ENCODE measurements at regions not wholly inside any gene's neighbourhood (a gene's known extent, or its start where the extent isn't known, plus 50 kb on each side); places are given as distances from the start of the nearest gene placed in this dataset.

- TF ChIP-seq CTCF (IDR thresholded peaks at IDR 0.05), result no peak
- Histone ChIP-seq H3K4me3 (no peak overlapping the region), H3K27ac (no peak overlapping the region), H3K9me3 (no peaks in the 10 kb centered on the region), H3K27me3 (no peaks in the 10 kb centered on the region), H3K4me1 (no peaks in the 10 kb centered on the region), H3K36me3 (no peaks in the 10 kb centered on the region)
- DNase-seq (no peak), ATAC-seq (no peak)
- intact Hi-C loops (cut with DNase I), result no loop called here
Observed at GRCh38 chr6:54481091-54481490, 172.8 kb downstream of the TINAG start.

GRCh38 chr6:54491431-54491830 lies 183.2 kb downstream of the TINAG start:
- Histone ChIP-seq H3K4me1 (no peaks in the 10 kb centered on the region), H3K27ac (no peak overlapping the region), H3K9me3 (no peaks in the 10 kb centered on the region), H3K4me3 (no peak overlapping the region), H3K36me3 (no peaks in the 10 kb centered on the region), H3K27me3 (no peaks in the 10 kb centered on the region)
- DNase-seq (no peak), ATAC-seq (no peak)
- intact Hi-C loops (cut with DNase I), result no loop called here
- TF ChIP-seq CTCF (IDR thresholded peaks at IDR 0.05), result no peak

- intact Hi-C loops (cut with DNase I), result no loop called here
- Histone ChIP-seq H3K9me3 (no peaks in the 10 kb centered on the region), H3K27me3 (no peaks in the 10 kb centered on the region), H3K4me1 (no peaks in the 10 kb centered on the region), H3K36me3 (no peaks in the 10 kb centered on the region), H3K27ac (no peak overlapping the region), H3K4me3 (no peak overlapping the region)
- ATAC-seq (no peak), DNase-seq (no peak)
- TF ChIP-seq CTCF (IDR thresholded peaks at IDR 0.05), result no peak
Observed at GRCh38 chr6:54493138-54493537, 184.9 kb downstream of the TINAG start.

GRCh38 chr6:54503144-54503543 lies 194.9 kb downstream of the TINAG start:
- Histone ChIP-seq H3K9me3 (no peaks in the 10 kb centered on the region), H3K27ac (no peak overlapping the region), H3K36me3 (no peaks in the 10 kb centered on the region), H3K4me3 (no peak overlapping the region), H3K27me3 (no peaks in the 10 kb centered on the region), H3K4me1 (no peaks in the 10 kb centered on the region)
- no peak for ATAC-seq
- TF ChIP-seq CTCF (IDR thresholded peaks at IDR 0.05), result no peak
- intact Hi-C loops (cut with DNase I), result no loop called here
- no peak for DNase-seq

GRCh38 chr6:54515013-54515412 lies 206.8 kb downstream of the TINAG start:
- no peak for DNase-seq
- Histone ChIP-seq H3K27ac (no peak overlapping the region), H3K36me3 (no peaks in the 10 kb centered on the region), H3K4me3 (no peak overlapping the region), H3K4me1 (no peaks in the 10 kb centered on the region), H3K27me3 (no peaks in the 10 kb centered on the region), H3K9me3 (no peaks in the 10 kb centered on the region)
- TF ChIP-seq CTCF (IDR thresholded peaks at IDR 0.05), result no peak
- intact Hi-C loops (cut with DNase I), result no loop called here
- ATAC-seq, result no peak

- H3K4me1 ChIP-seq, result no peaks in the 10 kb centered on the region
- no peaks in the 10 kb centered on the region for H3K9me3 ChIP-seq
- no peak overlapping the region for H3K27ac ChIP-seq
- intact Hi-C loops (cut with DNase I), result no loop called here
- ATAC-seq (no peak), DNase-seq (no peak)
- no peaks in the 10 kb centered on the region for H3K27me3 ChIP-seq
- H3K36me3 ChIP-seq, result no peaks in the 10 kb centered on the region
- TF ChIP-seq CTCF (IDR thresholded peaks at IDR 0.05), result no peak
- H3K4me3 ChIP-seq, result no peak overlapping the region
Observed at GRCh38 chr6:54515713-54516112, 207.5 kb downstream of the TINAG start.
